Loucy (cell line): ENCODE measurements at regions not wholly inside any gene's neighbourhood (a gene's known extent, or its start where the extent isn't known, plus 50 kb on each side); places are given as distances from the start of the nearest gene placed in this dataset.

ENCODE experiments used
- H2AFZ ChIP-seq: fragments of 200-600 bp; sonication (generic); 2 replicates; pipeline ENCODE4 v1.6.0; 2016; ENCODE audit warnings: antibody characterized with exemption, mild to moderate bottlenecking, low read length, moderate library complexity
- H3F3A ChIP-seq: fragments of 200-600 bp; 2 replicates; pipeline ENCODE4 v1.6.0; 2016; ENCODE audit warnings: antibody characterized with exemption, low read depth, mild to moderate bottlenecking
- H3K27me3 ChIP-seq: fragments of 200-600 bp; sonication (generic); 2 replicates; pipeline ENCODE4 v1.6.1; 2014; ENCODE audit warnings: low read length, mild to moderate bottlenecking; ENCODE audit not compliant: insufficient read depth, poor library complexity, severe bottlenecking
- H3K36me3 ChIP-seq: fragments of 200-600 bp; sonication (generic); 2 replicates; pipeline ENCODE4 v1.6.1; 2016; ENCODE audit warnings: low read length; ENCODE audit not compliant: insufficient read depth
- H3K4me1 ChIP-seq: fragments of 200-600 bp; sonication (generic); 2 replicates; pipeline ENCODE4 v1.5.1; 2014; ENCODE audit warnings: low read length, mild to moderate bottlenecking; ENCODE audit not compliant: insufficient read depth, poor library complexity, severe bottlenecking
- H3K4me2 ChIP-seq: fragments of 200-600 bp; sonication (generic); 2 replicates; pipeline ENCODE4 v1.6.0; 2014; ENCODE audit warnings: antibody characterized with exemption, low read length, low read depth, mild to moderate bottlenecking; ENCODE audit not compliant: poor library complexity, severe bottlenecking
- H3K4me3 ChIP-seq: fragments of 200-600 bp; sonication (generic); 2 replicates; pipeline ENCODE4 v1.5.1; 2014; ENCODE audit warnings: low read length, mild to moderate bottlenecking, mixed read lengths; ENCODE audit not compliant: poor library complexity, severe bottlenecking
- H3K79me2 ChIP-seq: fragments of 200-600 bp; sonication (generic); 2 replicates; pipeline ENCODE4 v1.6.1; 2014; ENCODE audit warnings: low read length; ENCODE audit not compliant: insufficient read depth
- H3K9ac ChIP-seq: fragments of 200-600 bp; sonication (generic); 2 replicates; pipeline ENCODE4 v1.6.0; 2014; ENCODE audit warnings: mild to moderate bottlenecking, low read depth, low read length, moderate library complexity; ENCODE audit not compliant: poor library complexity, severe bottlenecking
- H3K9me2 ChIP-seq: fragments of 200-600 bp; sonication (generic); replicated peaks from 2 replicates; pipeline ENCODE4 v1.6.1; 2016; ENCODE audit warnings: low read depth, low read length, mixed read lengths
- H3K9me3 ChIP-seq: fragments of 200-600 bp; sonication (generic); 2 replicates; pipeline ENCODE4 v1.6.1; 2014; ENCODE audit warnings: mild to moderate bottlenecking, antibody characterized with exemption, low read length, low read depth; ENCODE audit not compliant: insufficient read depth
- H4K20me1 ChIP-seq: fragments of 200-600 bp; sonication (generic); 2 replicates; pipeline ENCODE4 v1.6.0; 2014; ENCODE audit warnings: antibody characterized with exemption, low read length, mild to moderate bottlenecking; ENCODE audit not compliant: insufficient read depth, poor library complexity, severe bottlenecking
- CTCF ChIP-seq: fragments of 200-600 bp; sonication (generic); conservative IDR thresholded peaks from 2 replicates; pipeline ENCODE4 v1.5.1; 2014; ENCODE audit warnings: mild to moderate bottlenecking, antibody characterized with exemption, low read length
- EZH2phosphoT487 ChIP-seq: fragments of 200-600 bp; IDR thresholded peaks from 2 replicates; pipeline ENCODE4 v1.6.1; 2018; ENCODE audit warnings: antibody characterized with exemption, mild to moderate bottlenecking, moderate library complexity, borderline replicate concordance

GRCh38 chr6:67265996-67266921 lies 1368.8 kb upstream of the ADGRB3 start:
- H3F3A ChIP-seq = no peaks in the 10 kb centered on the region
- H2AFZ ChIP-seq = no peak overlapping the region
- no peaks in the 10 kb centered on the region for H3K36me3 ChIP-seq
- no peaks in the 10 kb centered on the region for H4K20me1 ChIP-seq
- H3K4me3 ChIP-seq = no peak overlapping the region
- H3K9me2 ChIP-seq = no peaks in the 10 kb centered on the region
- H3K9ac ChIP-seq = no peak overlapping the region
- no peaks in the 10 kb centered on the region for H3K79me2 ChIP-seq
- H3K9me3 ChIP-seq = no peaks in the 10 kb centered on the region
- TF ChIP-seq EZH2phosphoT487 (no peak), CTCF (no peak)
- H3K4me1 ChIP-seq = no peaks in the 10 kb centered on the region
- no peaks in the 10 kb centered on the region for H3K27me3 ChIP-seq
- no peak overlapping the region for H3K4me2 ChIP-seq

- Histone ChIP-seq H3K79me2 (no peaks in the 10 kb centered on the region), H3K4me1 (no peaks in the 10 kb centered on the region), H3K27me3 (no peaks in the 10 kb centered on the region), H3K4me3 (no peak overlapping the region), H4K20me1 (no peaks in the 10 kb centered on the region), H3K4me2 (no peak overlapping the region), H3K9me3 (no peaks in the 10 kb centered on the region), H3K9ac (no peak overlapping the region), H3K36me3 (no peaks in the 10 kb centered on the region), H3F3A (no peaks in the 10 kb centered on the region), H3K9me2 (no peaks in the 10 kb centered on the region), H2AFZ (no peak overlapping the region)
- TF ChIP-seq CTCF (no peak), EZH2phosphoT487 (no peak)
Observed at GRCh38 chr6:67252663-67253062, 1382.4 kb upstream of the ADGRB3 start.

GRCh38 chr6:67248077-67248476 lies 1387.0 kb upstream of the ADGRB3 start:
- no peaks in the 10 kb centered on the region for H3K9me3 ChIP-seq
- no peaks in the 10 kb centered on the region for H3K9me2 ChIP-seq
- TF ChIP-seq EZH2phosphoT487 = no peak
- no peak for TF ChIP-seq CTCF
- H2AFZ ChIP-seq = no peak overlapping the region
- no peak overlapping the region for H3K9ac ChIP-seq
- H3K4me3 ChIP-seq = no peak overlapping the region
- H4K20me1 ChIP-seq = no peaks in the 10 kb centered on the region
- H3F3A ChIP-seq = no peaks in the 10 kb centered on the region
- H3K27me3 ChIP-seq = no peaks in the 10 kb centered on the region
- no peaks in the 10 kb centered on the region for H3K79me2 ChIP-seq
- H3K4me2 ChIP-seq = no peak overlapping the region
- no peaks in the 10 kb centered on the region for H3K36me3 ChIP-seq
- no peaks in the 10 kb centered on the region for H3K4me1 ChIP-seq
